ENCODE measurements at regions not wholly inside any gene's neighbourhood (a gene's known extent, or its start where the extent isn't known, plus 50 kb on each side); places are given as distances from the start of the nearest gene placed in this dataset.

DNA sequence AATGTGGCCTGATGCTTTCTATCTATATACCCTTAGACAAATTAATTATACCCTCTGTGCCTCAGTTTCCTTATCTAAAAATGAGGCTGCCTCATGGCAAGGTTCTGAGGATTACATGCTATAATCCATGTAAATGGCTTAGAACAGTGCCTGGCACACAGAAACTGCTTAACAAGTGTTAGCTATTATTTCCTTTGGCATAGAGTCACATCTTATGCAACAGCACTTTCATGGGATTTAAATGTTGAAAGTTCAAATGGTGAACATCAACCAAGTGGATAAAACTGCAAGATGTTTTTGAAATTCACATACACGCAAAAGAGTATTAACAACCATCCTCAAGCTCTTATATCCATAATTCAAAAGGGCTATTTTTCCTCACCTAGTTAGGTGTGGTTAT is 202.8 kb upstream of the JAG1 start (continued):
- TF ChIP-seq TEAD4 (IDR thresholded peaks at IDR 0.05; ENCODE audit: low read depth, low read length) (no peak), CTBP2 (IDR thresholded peaks at IDR 0.05; ENCODE audit: borderline replicate concordance, insufficient read depth, insufficient read length, low read length) (no peak), TAF1 (IDR thresholded peaks at IDR 0.05; ENCODE audit: low read depth, low read length) (no peak)

Data from H1 (cell line).